Neuronal stem cell (in vitro differentiated cells): ENCODE measurements at regions not wholly inside any gene's neighbourhood (a gene's known extent, or its start where the extent isn't known, plus 50 kb on each side); places are given as distances from the start of the nearest gene placed in this dataset.
"Not testable (repeated sequence)": the region's sequence is repeated elsewhere in the genome, so short reads cannot be mapped to it uniquely, and the experiment has no call there.

Experiments used
- DNase-seq: peaks from one replicate; pipeline ENCODE4 v3.0.0-alpha.2; 2013; ENCODE audit warnings: low spot score
- H2AFZ ChIP-seq: one replicate; pipeline ENCODE4 v1.6.1; 2013; ENCODE audit warnings: mild to moderate bottlenecking, low read length, inconsistent platforms
- H2AK5ac ChIP-seq: 2 replicates; pipeline ENCODE4 v1.6.1; 2013; ENCODE audit warnings: low read depth, mild to moderate bottlenecking, inconsistent platforms, low read length, moderate library complexity, mixed read lengths
- H2BK120ac ChIP-seq: 2 replicates; pipeline ENCODE4 v1.6.1; 2013; ENCODE audit warnings: low read depth, mild to moderate bottlenecking, inconsistent platforms, low read length, moderate library complexity, mixed read lengths
- H2BK12ac ChIP-seq: one replicate; pipeline ENCODE4 v1.6.1; 2013; ENCODE audit warnings: low read length, inconsistent platforms
- H2BK15ac ChIP-seq: 2 replicates; pipeline ENCODE4 v1.6.1; 2013; ENCODE audit warnings: mild to moderate bottlenecking, low read length, inconsistent platforms, mixed read lengths
- H2BK5ac ChIP-seq: one replicate; pipeline ENCODE4 v1.6.1; 2013; ENCODE audit warnings: inconsistent platforms, mild to moderate bottlenecking, low read length, moderate library complexity
- H3K14ac ChIP-seq: one replicate; pipeline ENCODE4 v1.6.1; 2013; ENCODE audit warnings: low read length, inconsistent platforms
- H3K18ac ChIP-seq: 2 replicates; pipeline ENCODE4 v1.6.1; 2013; ENCODE audit warnings: low read length, inconsistent platforms
- H3K23ac ChIP-seq: 2 replicates; pipeline ENCODE4 v1.6.1; 2013; ENCODE audit warnings: low read depth, mild to moderate bottlenecking, mixed read lengths, low read length, inconsistent platforms; ENCODE audit not compliant: poor library complexity
- H3K27ac ChIP-seq: replicated peaks from 3 replicates; pipeline ENCODE4 v1.5.1; 2013; ENCODE audit warnings: low read length, inconsistent platforms
- H3K27me3 ChIP-seq, 3 experiments: 2 replicates each; pipeline ENCODE4 v1.6.1; 2013; ENCODE audit warnings: low read length in 3 of 3, mild to moderate bottlenecking in 2 of 3, inconsistent platforms in 1 of 3, low read depth in 1 of 3, mixed read lengths in 1 of 3, moderate library complexity in 1 of 3; ENCODE audit not compliant: control insufficient read depth in 3 of 3, insufficient read depth in 3 of 3
- H3K36me3 ChIP-seq, 2 donors: replicated peaks in 1 of 2; 2 replicates each; pipeline ENCODE4 v1.6.1; 2013; ENCODE audit warnings: low read length in 2 of 2; ENCODE audit not compliant: control insufficient read depth in 2 of 2, insufficient read depth in 2 of 2
- H3K4ac ChIP-seq: 2 replicates; pipeline ENCODE4 v1.6.1; 2013; ENCODE audit warnings: inconsistent platforms, mild to moderate bottlenecking, low read length, moderate library complexity
- H3K4me1 ChIP-seq, 2 donors: 1 replicate in 1 of 2; 2 replicates in 1 of 2; pipeline ENCODE4 v1.6.1; 2013; ENCODE audit warnings: low read length in 2 of 2, low read depth in 1 of 2; ENCODE audit not compliant: control insufficient read depth in 2 of 2, insufficient read depth in 1 of 2
- H3K4me2 ChIP-seq: one replicate; pipeline ENCODE4 v1.6.1; 2013; ENCODE audit warnings: mild to moderate bottlenecking, low read length, inconsistent platforms; ENCODE audit not compliant: insufficient read depth, poor library complexity, severe bottlenecking
- H3K4me3 ChIP-seq, 2 donors: 2 replicates each; pipeline ENCODE4 v1.5.1; 2013; ENCODE audit warnings: low read length in 2 of 2, mild to moderate bottlenecking in 2 of 2, inconsistent platforms in 1 of 2, moderate library complexity in 1 of 2
- H3K79me1 ChIP-seq: one replicate; pipeline ENCODE4 v1.6.1; 2013; ENCODE audit warnings: low read depth, mild to moderate bottlenecking, inconsistent platforms, low read length, moderate library complexity
- H3K9ac ChIP-seq: one replicate; pipeline ENCODE4 v1.6.1; 2013; ENCODE audit warnings: mild to moderate bottlenecking, low read depth, low read length, inconsistent platforms; ENCODE audit not compliant: poor library complexity
- H3K9me3 ChIP-seq, 2 donors: replicated peaks in 1 of 2; 2 replicates each; pipeline versions ENCODE3 to v1.6.1; 2013; ENCODE audit warnings: low read length in 2 of 2, mild to moderate bottlenecking in 2 of 2, inconsistent platforms in 1 of 2, low read depth in 1 of 2, mixed read lengths in 1 of 2, moderate library complexity in 1 of 2; ENCODE audit not compliant: control insufficient read depth in 2 of 2, insufficient read depth in 1 of 2
- H4K8ac ChIP-seq: one replicate; pipeline ENCODE4 v1.6.1; 2013; ENCODE audit warnings: low read depth, mild to moderate bottlenecking, inconsistent platforms, low read length, moderate library complexity
- H4K91ac ChIP-seq: one replicate; pipeline ENCODE4 v1.6.1; 2013; ENCODE audit warnings: low read length, low read depth, mild to moderate bottlenecking, inconsistent platforms; ENCODE audit not compliant: poor library complexity
- WGBS, 2 donors: extraction: QIAGEN DNeasy Blood & Tissue Kit; methylation state at CpG; one replicate each; pipeline ENCODE4 v1.1.7; 2013; ENCODE audit warnings: missing lambda C conversion rate in 2 of 2, mixed read lengths in 1 of 2; ENCODE audit not compliant: insufficient read length in 2 of 2, insufficient replicate concordance in 1 of 2; ENCODE audit errors: extremely low coverage in 2 of 2; 5-methylcytosine and 5-hydroxymethylcytosine counted together

GRCh38 chr14:66333293-66333692 lies 152.9 kb upstream of the CCDC196 start:
- not testable (repeated sequence) for H3K4me1 ChIP-seq, H3K79me1 ChIP-seq, H2BK15ac ChIP-seq, H3K4ac ChIP-seq, H4K91ac ChIP-seq, H3K27ac ChIP-seq, H3K9ac ChIP-seq, H3K4me3 ChIP-seq, H3K9me3 ChIP-seq, DNase-seq, H2AFZ ChIP-seq, H2BK12ac ChIP-seq, H3K18ac ChIP-seq, H3K4me2 ChIP-seq, H2AK5ac ChIP-seq, H3K36me3 ChIP-seq, H2BK120ac ChIP-seq, H3K23ac ChIP-seq, H4K8ac ChIP-seq, H3K14ac ChIP-seq, H3K27me3 ChIP-seq, H2BK5ac ChIP-seq
- no CpG with 5 or more reads among the region's 3 CpGs for WGBS, 2 donors

- H2AK5ac ChIP-seq, result no peak overlapping the region
Observed at GRCh38 chr14:66341239-66341638, 144.9 kb upstream of the CCDC196 start.

GRCh38 chr14:66345986-66346385 lies 140.2 kb upstream of the CCDC196 start:
- Histone ChIP-seq H3K27me3 (no peaks in the 10 kb centered on the region), H3K14ac (no peak overlapping the region), H3K4me1 (no peaks in the 10 kb centered on the region), H2BK15ac (no peak overlapping the region), H2BK120ac (no peak overlapping the region), H3K4ac (no peak overlapping the region), H3K18ac (no peak overlapping the region), H3K9me3 (no peaks in the 10 kb centered on the region), H2AFZ (no peak overlapping the region), H3K4me3 (no peak overlapping the region), H3K4me2 (no peak overlapping the region), H4K91ac (no peak overlapping the region), H2BK12ac (no peak overlapping the region), H3K79me1 (no peaks in the 10 kb centered on the region), H3K23ac (no peak overlapping the region), H3K36me3 (no peaks in the 10 kb centered on the region), H2AK5ac (no peak overlapping the region), H3K9ac (no peak overlapping the region), H3K27ac (no peak overlapping the region), H2BK5ac (no peak overlapping the region), H4K8ac (no peak overlapping the region)
- no peak for DNase-seq
- no CpG with 5 or more reads among the region's 2 CpGs for WGBS, 2 donors

More at GRCh38 chr14:66341239-66341638, 144.9 kb upstream of the CCDC196 start:
- Histone ChIP-seq H3K9ac (no peak overlapping the region), H3K23ac (no peak overlapping the region), H3K27ac (no peak overlapping the region), H3K4me1 (no peaks in the 10 kb centered on the region), H3K36me3 (no peaks in the 10 kb centered on the region), H3K14ac (no peak overlapping the region), H3K9me3 (no peaks in the 10 kb centered on the region), H2BK12ac (no peak overlapping the region), H4K8ac (no peak overlapping the region), H2BK15ac (no peak overlapping the region), H3K4me2 (no peak overlapping the region), H3K27me3 (no peaks in the 10 kb centered on the region), H4K91ac (no peak overlapping the region), H3K79me1 (no peaks in the 10 kb centered on the region), H3K18ac (no peak overlapping the region), H2BK5ac (no peak overlapping the region), H2BK120ac (no peak overlapping the region), H3K4me3 (no peak overlapping the region), H2AFZ (no peak overlapping the region), H3K4ac (no peak overlapping the region)
- no peak for DNase-seq

- H3K4me3 ChIP-seq, result no peak overlapping the region
- no peak overlapping the region for H3K9ac ChIP-seq
- no peaks in the 10 kb centered on the region for H3K79me1 ChIP-seq
- WGBS, 2 donors, result no CpG with 5 or more reads among the region's 1 CpG
- no peak for DNase-seq
- no peak overlapping the region for H4K91ac ChIP-seq
- H3K23ac ChIP-seq, result no peak overlapping the region
- H2BK120ac ChIP-seq, result no peak overlapping the region
- H3K27ac ChIP-seq, result no peak overlapping the region
- H3K4ac ChIP-seq, result no peak overlapping the region
- no peak overlapping the region for H4K8ac ChIP-seq
- peaks cover 0 to 10% of the 10 kb centered on the region in 2 donors for H3K9me3 ChIP-seq
- H3K27me3 ChIP-seq, result peaks cover 0 to 5% (median 0%) of the 10 kb centered on the region in 3 experiments
- H2BK15ac ChIP-seq, result no peak overlapping the region
- no peak overlapping the region for H3K4me2 ChIP-seq
- H2AFZ ChIP-seq, result no peak overlapping the region
- H3K18ac ChIP-seq, result no peak overlapping the region
- no peak overlapping the region for H2BK12ac ChIP-seq
- no peaks in the 10 kb centered on the region for H3K36me3 ChIP-seq
- peaks cover 0 to 3% of the 10 kb centered on the region in 2 donors for H3K4me1 ChIP-seq
- H3K14ac ChIP-seq, result no peak overlapping the region
- no peak overlapping the region for H2AK5ac ChIP-seq
- no peak overlapping the region for H2BK5ac ChIP-seq
Observed at GRCh38 chr14:66351310-66351709, 134.9 kb upstream of the CCDC196 start.
